HG03439 (cell line): ENCODE measurements at regions not wholly inside any gene's neighbourhood (a gene's known extent, or its start where the extent isn't known, plus 50 kb on each side); places are given as distances from the start of the nearest gene placed in this dataset.
"Not testable (repeated sequence)": the region's sequence is repeated elsewhere in the genome, so short reads cannot be mapped to it uniquely, and the experiment has no call there.

Experiments
- ATAC-seq: cut with Tn5 transposase; IDR thresholded peaks from one replicate; pipeline ENCODE4 v1.9.1; 2021; ENCODE audit warnings: mild to moderate bottlenecking, moderate library complexity; ENCODE audit not compliant: unreplicated experiment

GRCh38 chr2:145927131-145927950 is 1407.4 kb upstream of the ZEB2 start:
- no peak for ATAC-seq

GRCh38 chr2:145925591-145925990 is 1405.7 kb upstream of the ZEB2 start:
- ATAC-seq, result no peak

GRCh38 chr2:145919477-145919876 is 1399.6 kb upstream of the ZEB2 start:
- no peak for ATAC-seq

- ATAC-seq, result no peak
These were observed 1399.0 kb upstream of the ZEB2 start for GRCh38 chr2:145918951-145919350.

- no peak for ATAC-seq
These were observed 1396.9 kb upstream of the ZEB2 start for GRCh38 chr2:145916799-145917198.

- no peak for ATAC-seq
These were observed 1394.8 kb upstream of the ZEB2 start for GRCh38 chr2:145914716-145915115.

- no peak for ATAC-seq
These were observed 1390.5 kb upstream of the ZEB2 start for GRCh38 chr2:145910416-145910815.

GRCh38 chr2:145909766-145910165 is 1389.8 kb upstream of the ZEB2 start:
- no peak for ATAC-seq

GRCh38 chr2:145909175-145909755 is 1389.3 kb upstream of the ZEB2 start:
- no peak for ATAC-seq

GRCh38 chr2:145906354-145906753 is 1386.4 kb upstream of the ZEB2 start:
- no peak for ATAC-seq

- no peak for ATAC-seq
These were observed 1385.5 kb upstream of the ZEB2 start for GRCh38 chr2:145905371-145905770.

- no peak for ATAC-seq
These were observed 1377.2 kb upstream of the ZEB2 start for GRCh38 chr2:145897151-145897550.

- no peak for ATAC-seq
These were observed 1368.0 kb upstream of the ZEB2 start for GRCh38 chr2:145887915-145888314.

- not testable (repeated sequence) for ATAC-seq
These were observed 1361.1 kb upstream of the ZEB2 start for GRCh38 chr2:145880997-145881396.

GRCh38 chr2:145875016-145875415 is 1355.1 kb upstream of the ZEB2 start:
- ATAC-seq, result no peak

- ATAC-seq, result no peak
These were observed 1354.5 kb upstream of the ZEB2 start for GRCh38 chr2:145874466-145874865.

GRCh38 chr2:145864501-145864900 is 1344.6 kb upstream of the ZEB2 start:
- ATAC-seq, result no peak

GRCh38 chr2:145861940-145862339 is 1342.0 kb upstream of the ZEB2 start:
- no peak for ATAC-seq

- no peak for ATAC-seq
These were observed 1340.2 kb upstream of the ZEB2 start for GRCh38 chr2:145860083-145860482.

GRCh38 chr2:145855142-145855541 is 1335.2 kb upstream of the ZEB2 start:
- no peak for ATAC-seq

- no peak for ATAC-seq
These were observed 1334.3 kb upstream of the ZEB2 start for GRCh38 chr2:145854039-145854755.

GRCh38 chr2:145851730-145852129 is 1331.8 kb upstream of the ZEB2 start:
- ATAC-seq, result no peak
